HG03469 (cell line): ENCODE measurements at regions not wholly inside any gene's neighbourhood (a gene's known extent, or its start where the extent isn't known, plus 50 kb on each side); places are given as distances from the start of the nearest gene placed in this dataset.

Experiments used
- ATAC-seq: cut with Tn5 transposase; IDR thresholded peaks from one replicate; pipeline ENCODE4 v1.9.1; 2021; ENCODE audit warnings: mild to moderate bottlenecking, moderate library complexity, moderate number of reproducible peaks; ENCODE audit not compliant: unreplicated experiment

DNA sequence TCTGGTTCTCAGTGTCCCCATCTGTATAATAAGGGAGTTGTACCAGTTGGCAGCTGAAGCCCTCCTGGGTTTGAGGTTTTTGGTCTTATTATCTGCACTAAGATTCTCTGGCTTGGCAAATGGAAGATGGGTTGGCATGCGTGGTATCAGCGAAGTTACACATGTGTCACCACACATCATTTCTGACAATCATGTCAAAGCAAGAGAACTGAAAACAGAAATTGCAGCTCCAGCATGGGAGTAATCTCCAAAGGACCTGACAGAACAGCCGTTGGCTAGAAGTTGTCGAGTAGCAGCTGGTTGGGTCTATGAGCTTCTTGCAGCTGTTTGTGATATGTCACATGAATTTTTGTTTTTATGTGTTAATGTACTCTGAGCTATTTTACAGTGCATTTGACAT, 317.4 kb downstream of the SLC4A3 start:
- ATAC-seq = no peak

DNA sequence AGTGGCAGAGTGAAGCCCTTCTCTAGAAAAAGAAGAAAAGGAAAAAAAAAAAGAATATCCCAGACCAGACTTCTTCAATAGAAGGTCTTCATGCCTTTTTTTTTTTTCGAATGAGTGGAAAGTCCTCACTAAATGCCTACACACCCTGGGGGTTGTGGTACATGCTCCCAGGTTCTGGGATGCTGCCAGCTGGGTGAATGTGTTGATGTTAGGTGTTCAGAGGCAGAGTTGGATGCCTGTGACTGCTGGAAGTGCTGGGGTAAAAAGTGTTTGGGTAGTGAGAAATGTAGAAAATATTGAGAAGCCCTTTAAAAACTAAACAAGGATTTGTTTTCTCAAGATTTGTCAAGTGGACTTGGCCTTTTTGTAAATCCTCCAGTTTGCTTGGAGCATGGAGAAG, 318.6 kb downstream of the SLC4A3 start:
- no peak for ATAC-seq

DNA sequence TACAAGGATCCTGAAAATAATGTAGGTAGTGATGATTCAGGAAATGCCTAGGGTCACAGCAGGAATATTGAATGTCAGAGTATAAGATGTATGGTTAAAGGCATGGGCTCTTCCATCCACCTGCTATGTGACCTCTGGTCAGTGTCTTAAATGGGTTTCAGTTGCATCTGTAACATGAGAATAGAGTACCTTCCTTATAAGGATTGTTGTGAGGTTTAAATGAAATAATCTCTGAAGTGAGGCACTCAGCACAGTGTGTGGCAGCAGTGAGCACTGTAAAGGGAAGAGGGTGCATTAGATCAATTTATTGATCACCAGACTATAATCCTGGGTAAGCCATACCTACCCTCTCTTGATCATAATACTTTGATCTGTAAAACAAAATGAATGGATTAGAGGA, 319.1 kb downstream of the SLC4A3 start:
- no peak for ATAC-seq

DNA sequence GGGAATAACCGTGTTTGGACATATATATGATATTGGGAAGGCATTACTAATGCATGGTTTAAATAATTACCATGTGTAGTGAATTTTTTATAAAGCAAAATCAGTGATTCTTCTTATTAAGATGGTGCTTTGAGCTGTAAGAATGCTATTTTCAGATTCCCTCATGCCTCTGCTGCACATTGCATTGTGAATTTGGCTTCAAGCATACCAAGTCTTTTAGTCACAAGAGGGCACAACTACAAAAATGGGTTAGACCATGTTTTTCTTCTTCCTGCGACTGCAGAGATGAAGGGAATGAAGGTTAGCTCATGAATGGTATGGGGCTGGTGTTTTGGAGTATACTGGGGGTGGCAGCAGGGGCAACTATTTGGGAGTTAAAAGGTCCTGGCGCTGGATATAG, 320.1 kb downstream of the SLC4A3 start:
- no peak for ATAC-seq

DNA sequence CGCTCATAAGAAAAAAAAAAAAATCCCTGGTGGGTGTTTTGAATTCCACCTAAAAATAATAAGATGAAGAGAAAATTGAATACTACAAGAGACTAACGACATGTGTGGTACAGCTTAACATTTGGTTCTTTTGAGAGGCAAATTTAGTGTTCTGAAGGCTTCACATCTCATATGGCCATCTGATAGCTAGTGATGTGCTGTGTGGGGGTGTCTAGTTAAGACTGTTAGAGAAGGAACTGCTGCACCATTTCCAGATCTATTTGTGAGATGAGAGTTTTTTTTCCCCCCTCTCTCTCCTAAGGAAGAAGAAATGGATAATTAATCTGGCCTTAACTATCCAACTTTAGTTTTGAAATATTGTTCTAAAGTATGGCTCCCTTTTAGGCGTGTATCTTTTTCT, 321.6 kb downstream of the SLC4A3 start:
- ATAC-seq = no peak

DNA sequence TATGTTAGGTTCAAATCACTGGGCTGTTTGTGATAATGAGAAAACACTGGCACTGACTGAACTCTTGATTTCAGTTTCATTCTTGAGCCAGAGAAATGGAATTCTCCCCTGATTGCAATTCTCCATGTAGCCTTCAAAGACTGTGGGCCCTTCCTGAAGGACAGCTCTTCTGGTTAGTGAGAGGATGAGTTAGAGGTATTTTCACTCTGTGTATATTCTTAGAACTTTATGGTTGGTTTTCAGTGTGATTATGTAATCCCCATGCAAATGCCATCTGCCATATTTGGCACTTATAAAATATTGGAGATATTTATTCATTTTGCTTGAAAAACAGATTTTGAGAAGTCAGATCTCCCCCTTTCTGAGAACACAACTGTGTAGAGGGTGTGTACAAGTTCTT, 323.7 kb downstream of the SLC4A3 start:
- ATAC-seq = no peak

DNA sequence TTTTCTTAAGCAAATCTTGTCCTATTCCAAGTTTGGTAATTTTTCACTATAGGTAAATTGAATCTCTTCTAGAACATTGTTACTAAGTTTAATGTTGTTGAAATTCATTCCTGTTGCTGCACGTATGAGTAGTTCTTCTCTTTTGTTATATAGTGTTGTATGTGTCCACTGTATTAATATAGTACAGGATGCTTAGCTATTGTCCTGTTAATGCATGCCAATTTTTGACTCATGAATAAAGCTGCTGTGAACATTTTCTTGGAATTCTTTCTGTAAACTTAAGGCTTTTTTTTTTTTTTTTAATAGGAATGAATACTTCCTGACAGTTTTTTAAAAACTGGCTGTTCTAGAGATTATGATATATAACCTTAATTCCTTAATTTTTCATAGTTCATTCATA, 326.9 kb downstream of the SLC4A3 start:
- no peak for ATAC-seq

DNA sequence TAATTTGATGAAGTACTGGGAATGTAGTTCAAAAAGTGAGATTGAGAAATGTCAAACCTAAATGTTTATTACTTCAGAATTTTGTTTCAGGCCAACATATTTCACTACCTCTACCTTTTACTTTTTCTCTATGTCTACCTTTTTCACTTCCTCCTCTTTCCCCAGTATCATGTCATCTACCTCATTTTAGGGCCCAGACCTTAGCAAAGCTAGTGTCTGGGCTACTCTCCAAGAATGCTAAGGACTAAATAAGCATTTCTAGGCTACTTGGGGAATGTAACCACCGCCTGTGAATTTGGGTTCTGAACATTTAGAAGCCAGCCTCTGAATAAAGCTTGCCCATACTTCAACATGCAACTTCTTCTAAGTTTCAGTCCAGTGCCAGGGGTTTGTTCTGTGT, 330.4 kb downstream of the SLC4A3 start:
- no peak for ATAC-seq

DNA sequence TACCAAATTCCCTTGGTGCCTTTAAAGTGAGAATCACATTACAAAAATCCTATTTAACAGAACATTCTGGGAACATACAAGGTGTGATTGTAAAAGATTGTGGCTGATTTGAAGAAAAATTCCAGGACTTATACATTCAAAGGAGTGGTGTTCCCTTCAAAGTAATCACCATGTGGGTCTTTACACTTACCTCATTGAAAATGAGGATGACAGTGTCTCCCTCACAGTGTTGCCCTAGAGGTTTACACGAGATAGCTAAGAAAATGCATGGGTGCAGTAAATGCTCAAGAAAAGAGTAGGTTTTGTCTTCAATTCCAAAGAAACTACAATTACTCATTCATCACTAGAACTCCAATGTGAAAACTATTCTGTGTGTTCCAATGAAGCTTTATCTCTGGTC, 331.5 kb downstream of the SLC4A3 start:
- no peak for ATAC-seq

DNA sequence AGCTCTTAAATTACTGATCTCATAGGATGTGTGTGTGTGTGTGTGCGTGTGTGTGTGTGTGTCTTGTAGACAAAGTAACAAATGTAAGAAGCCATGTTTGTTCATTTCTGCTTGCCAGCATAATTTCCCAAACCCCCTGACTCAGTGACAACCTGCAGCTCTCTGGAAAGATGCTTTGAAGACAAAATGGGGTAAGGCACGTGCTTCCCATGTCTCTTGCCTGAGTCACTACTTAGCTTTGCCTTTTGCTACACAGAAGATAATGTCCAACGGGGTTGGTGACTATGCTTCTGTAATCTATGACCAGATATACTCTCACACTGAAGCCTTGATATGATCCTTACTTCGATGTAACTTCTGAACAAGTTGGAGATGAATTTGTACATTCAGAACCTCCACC, 332.0 kb downstream of the SLC4A3 start:
- no peak for ATAC-seq

DNA sequence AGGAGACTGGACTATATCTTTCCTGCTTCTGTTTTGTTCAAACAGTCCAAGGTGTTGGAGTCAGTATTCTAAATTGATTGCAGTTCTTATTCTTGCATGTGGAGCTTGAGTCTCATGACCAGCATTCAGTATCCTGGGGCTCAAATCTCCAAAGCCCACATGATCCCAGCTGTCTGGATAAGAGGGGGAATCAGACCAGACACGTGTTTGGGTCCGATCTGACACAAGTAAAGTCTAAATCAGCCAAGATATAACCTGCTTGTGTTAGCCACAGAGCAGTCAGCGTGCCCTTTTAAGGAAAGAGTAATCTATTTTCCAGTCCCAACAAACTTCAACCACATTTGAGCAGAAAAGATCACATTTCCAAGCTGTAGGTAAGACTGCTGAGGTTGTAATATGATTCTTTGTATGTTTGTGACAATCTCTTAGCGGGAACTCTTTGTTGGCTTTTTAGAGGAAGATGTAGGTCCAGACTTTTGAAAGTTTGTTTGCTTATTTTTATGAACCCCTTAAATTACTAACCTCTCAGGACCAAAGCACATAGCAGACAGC, 334.6 kb downstream of the SLC4A3 start:
- ATAC-seq = no peak

DNA sequence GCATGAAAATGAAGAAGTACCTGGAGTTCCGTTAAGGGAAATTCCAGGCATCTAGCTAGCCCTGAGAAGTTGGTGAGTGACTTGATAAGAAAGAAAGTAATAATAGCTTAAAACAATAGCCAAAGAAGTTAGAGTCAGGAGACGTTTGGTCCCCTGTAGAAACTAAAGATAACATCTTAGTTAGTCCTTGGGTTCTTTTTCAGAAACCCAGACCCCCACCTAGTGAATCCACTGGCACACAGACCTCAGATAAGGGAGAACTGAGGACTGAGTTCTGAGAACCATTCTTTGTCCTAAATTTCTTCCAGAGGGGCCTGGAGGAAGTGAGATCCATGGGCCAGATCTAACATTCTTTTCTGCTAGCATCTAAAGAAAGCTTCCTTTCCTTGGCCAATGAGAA, 335.4 kb downstream of the SLC4A3 start:
- ATAC-seq = no peak

DNA sequence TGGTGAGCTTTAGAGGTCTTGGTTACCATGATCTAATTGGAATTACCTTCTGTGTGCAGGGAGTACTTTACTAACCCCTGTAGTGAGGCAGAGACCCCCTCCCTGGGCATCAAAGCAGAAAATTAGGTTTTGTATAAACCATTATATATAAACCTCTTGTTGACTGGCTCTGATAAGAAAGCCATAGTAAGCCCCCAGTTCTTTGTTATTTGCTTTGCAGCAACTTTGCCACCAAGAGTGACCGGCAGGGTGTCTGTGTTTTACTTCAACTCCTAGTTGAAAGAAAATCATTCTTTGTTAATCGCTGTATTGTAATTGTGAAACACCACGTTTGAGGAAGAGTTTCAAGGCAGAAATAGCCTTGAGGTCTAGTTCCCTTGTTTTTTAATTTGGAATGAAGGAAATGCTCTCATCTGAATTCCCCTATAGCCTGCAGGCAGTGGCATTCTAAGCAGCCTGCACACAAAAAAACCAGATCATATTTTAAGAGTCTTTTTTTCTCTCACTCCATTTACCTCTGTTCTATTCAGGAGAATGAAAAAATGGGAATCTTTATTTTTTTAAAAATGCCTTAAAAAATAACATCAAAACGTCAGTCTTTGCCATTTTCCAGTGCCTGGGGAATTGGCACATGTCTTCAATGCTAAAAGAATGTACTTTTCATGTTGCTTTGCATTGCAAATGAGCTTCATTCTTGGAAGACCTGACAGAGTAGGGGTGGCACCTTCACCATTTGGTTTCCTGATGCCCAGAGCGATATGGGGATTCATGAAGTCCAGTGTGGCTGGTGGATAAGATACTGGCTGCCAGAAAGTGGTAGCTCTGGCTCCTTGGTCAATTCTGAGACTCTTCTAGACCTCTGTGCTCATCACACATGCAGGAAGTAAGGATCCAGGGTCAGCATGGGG, 338.1 kb downstream of the SLC4A3 start:
- no peak for ATAC-seq

DNA sequence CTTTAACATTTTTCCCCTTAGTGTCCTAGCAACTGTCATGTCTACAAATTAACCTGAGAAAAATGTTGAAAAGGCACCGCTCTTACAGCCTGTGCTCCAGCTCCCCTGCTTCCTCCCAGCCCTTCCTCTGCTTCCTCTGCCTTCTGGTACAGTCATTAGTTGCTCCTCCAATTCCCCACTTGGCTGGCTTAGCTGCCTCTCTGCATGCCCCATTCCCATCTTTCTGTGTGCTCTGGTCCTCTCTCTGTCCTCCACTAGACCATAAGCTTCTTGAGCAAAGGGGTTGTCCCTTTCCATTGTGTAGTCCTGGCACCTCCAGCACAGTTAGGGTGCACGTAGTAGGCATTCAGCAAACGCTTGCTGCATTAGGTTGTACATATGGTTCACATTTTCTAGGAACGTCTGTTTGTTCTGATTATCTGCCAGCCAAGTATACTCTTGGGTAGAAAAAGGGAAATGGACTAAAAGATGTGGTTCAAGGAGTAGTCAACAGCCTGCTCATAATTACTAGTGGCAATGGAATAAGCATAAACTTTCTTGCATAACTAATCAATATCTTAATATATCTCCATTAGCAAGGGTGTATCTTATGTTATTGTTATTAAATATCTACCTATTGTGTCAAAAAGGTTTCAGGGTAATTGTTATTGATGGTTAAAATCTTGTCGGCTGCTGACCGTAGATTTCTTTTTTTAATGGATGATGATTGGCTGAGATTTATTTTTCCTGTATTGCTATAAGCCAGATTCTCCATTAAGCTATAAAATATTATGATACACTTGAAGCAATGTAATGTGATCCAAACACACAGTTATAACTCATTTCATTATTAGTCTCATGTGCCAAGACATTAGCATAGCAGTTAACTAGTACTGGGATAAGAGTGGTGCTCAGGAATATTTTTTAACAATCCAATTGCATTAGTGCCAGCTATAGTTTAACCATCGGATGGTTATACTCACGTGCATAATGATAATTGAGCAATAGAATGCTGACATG, 340.1 kb downstream of the SLC4A3 start:
- ATAC-seq = no peak

DNA sequence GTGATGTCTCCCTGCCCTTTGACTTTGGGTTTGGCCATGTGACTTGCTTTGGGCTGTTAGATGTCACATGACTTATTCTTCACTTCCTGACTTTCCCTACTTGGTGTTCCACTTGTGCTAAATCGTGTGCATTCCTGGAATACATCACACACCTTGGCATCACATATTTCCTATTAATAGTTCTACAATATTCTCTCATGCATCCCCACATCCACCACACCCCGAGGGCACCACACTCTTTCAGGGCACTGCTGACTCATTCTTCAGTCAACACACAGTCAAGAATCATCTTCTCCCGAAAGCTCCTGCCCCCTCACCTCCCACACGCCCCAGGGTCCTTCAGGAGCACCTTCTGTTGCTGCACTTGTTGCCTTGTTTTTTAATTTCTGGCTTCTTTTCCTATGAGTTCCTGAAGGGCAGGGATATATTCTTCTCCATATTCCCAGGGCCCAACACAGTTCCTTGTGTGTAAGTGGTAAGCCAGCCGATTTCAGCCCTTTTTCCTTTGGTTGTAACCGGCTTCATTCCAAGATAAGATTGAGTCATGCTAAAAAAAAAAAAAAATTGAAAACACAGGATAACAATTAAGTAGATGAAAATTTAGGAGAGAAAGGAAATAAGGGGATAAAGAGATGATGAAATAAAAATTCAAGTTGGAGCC, 341.4 kb downstream of the SLC4A3 start:
- ATAC-seq = no peak

DNA sequence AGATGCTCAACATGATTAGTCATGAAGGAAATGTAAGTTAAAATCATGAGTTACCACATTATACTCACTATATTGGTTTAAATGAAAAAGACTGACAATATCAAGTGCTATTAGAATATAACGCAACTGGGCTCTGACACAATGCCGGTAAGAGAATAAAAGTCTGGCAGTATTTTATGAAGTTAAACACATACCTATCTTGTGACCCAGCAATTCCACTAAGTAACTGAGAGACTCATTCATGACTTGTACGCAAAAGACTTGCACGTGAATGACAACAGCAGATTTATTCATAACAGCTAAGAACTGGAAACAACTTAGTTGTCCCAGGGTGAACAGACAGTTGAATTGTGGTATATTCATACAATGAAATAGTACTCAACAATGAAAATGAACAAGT, 342.1 kb downstream of the SLC4A3 start:
- no peak for ATAC-seq

DNA sequence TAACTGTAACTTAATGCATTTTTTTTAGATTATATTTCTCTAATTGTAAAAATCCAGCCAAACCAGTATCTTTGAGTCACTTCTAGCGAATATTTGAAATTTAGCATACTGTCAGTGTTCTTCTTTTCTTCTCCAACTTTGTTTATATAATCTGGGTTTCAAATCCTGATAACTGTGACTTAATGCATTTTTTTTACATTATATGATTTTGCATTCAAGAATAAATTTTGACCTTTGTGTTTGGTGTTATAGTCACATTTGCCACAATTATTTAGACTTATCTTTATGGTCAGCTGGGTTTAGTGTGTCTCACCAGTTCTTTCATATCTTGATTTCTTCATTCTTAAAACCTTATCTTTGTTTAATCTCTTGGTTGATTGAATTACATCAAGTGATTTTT, 345.7 kb downstream of the SLC4A3 start:
- ATAC-seq = no peak

DNA sequence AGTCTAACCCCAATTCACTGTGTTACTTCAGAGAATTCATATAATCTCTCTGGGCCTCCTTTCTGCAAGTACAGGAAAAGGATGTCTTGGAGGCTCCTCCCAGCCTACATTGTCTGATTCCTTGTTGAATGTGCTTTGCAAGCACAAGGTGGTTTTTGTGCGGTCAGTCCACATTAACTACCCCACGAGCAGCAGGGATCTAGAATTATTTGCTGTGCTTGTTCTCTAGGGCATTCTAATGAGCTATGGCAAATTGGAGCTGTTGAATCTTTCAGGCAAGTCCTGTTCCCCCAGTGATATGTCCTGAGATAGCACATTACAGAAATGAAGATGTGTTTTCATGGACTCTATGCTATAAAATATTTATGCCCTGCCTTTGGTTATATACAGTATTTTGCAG, 349.4 kb downstream of the SLC4A3 start:
- no peak for ATAC-seq

DNA sequence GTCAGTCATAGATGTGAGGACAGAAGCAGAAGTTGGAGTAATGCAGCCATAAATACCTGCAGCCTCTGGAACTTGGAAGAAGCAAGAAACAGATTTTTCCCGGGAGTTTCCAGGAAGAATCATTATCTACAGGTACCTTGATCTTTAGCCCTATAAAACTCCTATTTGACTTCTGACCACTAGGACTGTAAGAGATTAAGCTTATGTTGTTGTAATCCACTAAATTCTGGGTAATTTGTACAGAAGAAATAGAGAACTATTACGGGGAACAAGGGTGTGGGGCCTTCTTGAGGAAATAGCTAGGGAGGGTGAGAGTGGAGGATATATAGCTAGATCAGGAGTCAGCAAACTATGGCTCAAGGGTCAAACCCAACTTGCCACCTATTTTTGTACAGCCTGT, 353.2 kb downstream of the SLC4A3 start:
- ATAC-seq = no peak

DNA sequence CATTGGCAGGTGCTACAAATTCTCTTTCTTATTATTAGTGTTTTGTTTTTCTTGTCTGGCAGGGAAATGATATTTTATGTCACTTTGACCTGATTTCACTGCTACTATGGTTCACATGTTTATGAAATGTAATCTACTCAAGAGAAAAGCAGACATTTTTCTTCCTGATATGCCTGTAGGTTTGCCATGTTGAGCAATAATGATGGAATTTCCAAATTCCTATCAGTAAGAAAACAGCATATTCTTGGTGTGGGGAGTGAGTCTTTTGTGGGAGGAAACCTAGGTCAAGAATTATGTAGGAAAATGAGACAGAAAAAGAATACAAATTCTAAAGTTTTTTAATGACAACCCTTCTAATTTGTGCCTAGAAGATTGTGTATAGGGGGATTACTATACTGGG, 356.4 kb downstream of the SLC4A3 start:
- ATAC-seq = no peak

DNA sequence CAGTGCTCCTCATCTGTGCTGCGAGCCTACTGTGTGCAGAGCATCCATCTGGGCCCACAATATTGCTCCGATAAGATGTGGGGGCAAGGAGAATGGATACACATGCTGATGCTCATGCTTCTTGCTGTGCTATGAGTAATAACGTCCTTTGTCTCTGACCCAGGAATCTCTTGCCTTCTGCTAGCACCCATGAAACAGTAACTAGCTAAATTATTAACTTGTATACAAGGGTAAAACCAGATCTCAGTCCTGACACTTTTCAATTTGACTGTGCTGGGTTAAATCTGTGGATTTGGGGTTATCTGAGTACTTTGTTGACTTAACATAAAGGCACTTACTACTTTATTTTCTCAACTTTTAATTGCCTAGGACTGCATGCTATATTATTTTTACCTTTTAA, 357.6 kb downstream of the SLC4A3 start:
- ATAC-seq = no peak
